ENCODE measurements at regions not wholly inside any gene's neighbourhood (a gene's known extent, or its start where the extent isn't known, plus 50 kb on each side); places are given as distances from the start of the nearest gene placed in this dataset.

DNA sequence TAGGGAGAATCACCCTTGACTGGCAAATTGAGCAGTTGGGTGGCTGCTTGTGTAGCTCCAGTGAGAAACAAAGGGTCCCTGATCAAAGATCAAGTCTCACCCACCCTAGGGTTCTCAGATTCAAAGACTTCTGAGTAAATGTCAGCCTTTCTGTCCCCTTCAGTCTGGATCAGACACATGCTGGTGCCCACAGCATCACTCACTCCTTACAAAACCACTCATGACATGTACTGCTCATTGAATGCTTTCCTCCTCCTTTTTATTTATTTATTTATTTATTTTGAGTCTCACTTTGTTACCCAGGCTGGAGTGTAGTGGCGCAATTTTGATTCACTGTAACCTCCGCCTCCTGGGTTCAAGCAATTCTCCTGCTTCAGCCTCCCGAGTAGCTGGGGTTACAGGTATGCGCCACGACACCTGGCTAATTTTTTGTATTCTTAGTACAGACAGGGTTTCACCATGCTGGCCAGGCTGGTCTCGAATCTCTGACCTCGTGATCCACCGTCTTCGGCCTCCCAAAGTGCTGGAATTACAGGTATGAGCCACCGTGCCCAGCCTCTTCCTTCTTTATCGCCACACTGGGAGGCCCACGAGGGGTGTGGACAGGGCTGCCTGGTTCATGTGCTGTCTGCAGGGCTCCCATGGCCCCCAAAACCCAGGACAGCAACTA, 462.0 kb upstream of the MAF start:
- TF ChIP-seq EP300 (IDR thresholded peaks at IDR 0.05) (no peak), POLR2A (IDR thresholded peaks at IDR 0.05) (no peak), POLR2AphosphoS5 (IDR thresholded peaks at IDR 0.05) (no peak)
- TF ChIP-seq, protein P1, sequence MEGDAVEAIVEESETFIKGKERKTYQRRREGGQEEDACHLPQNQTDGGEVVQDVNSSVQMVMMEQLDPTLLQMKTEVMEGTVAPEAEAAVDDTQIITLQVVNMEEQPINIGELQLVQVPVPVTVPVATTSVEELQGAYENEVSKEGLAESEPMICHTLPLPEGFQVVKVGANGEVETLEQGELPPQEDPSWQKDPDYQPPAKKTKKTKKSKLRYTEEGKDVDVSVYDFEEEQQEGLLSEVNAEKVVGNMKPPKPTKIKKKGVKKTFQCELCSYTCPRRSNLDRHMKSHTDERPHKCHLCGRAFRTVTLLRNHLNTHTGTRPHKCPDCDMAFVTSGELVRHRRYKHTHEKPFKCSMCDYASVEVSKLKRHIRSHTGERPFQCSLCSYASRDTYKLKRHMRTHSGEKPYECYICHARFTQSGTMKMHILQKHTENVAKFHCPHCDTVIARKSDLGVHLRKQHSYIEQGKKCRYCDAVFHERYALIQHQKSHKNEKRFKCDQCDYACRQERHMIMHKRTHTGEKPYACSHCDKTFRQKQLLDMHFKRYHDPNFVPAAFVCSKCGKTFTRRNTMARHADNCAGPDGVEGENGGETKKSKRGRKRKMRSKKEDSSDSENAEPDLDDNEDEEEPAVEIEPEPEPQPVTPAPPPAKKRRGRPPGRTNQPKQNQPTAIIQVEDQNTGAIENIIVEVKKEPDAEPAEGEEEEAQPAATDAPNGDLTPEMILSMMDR (IDR thresholded peaks at IDR 0.05): no peak
- Histone ChIP-seq H3K9me3 (no peaks in the 10 kb centered on the region), H3K27me3 (no peaks in the 10 kb centered on the region), H3K4me1 (peaks cover 0 to 21% (median 5%) of the 10 kb centered on the region in 3 donors), H3K36me3 (no peaks in the 10 kb centered on the region), H3K4me3 (no peak overlapping the region), H3K27ac (no peak overlapping the region)
- 93 to 96% methylated on average over 4 to 5 of the region's 12 CpGs for WGBS, 2 donors (ENCODE audit: low coverage in 1 of 2)
- no peak for ATAC-seq

DNA sequence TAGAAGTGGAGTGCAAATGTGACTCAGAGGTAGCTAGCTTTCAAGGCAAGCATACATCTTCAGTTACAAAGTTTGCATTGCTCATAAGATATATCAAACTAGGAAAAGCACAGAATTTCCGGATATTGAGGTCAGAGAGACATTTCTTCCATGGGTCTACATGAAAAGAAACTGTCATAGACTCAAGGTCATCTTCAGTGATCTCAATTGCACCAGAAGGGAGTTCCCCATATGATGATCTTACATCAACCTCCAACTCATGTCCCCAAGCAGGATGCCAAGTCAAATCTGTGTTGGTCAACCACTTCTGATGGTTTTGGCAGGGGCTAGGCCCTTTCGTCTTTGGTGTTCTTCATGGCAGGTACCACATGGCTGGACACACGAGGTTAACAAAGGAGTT, 459.9 kb upstream of the MAF start:
- H3K36me3 ChIP-seq: no peaks in the 10 kb centered on the region
- TF ChIP-seq EP300 (IDR thresholded peaks at IDR 0.05) (no peak), POLR2AphosphoS5 (IDR thresholded peaks at IDR 0.05) (no peak), POLR2A (IDR thresholded peaks at IDR 0.05) (no peak)
- TF ChIP-seq, protein P1 (IDR thresholded peaks at IDR 0.05): no peak
- WGBS, 2 donors (ENCODE audit: low coverage in 1 of 2): 87 to 94% methylated on average over 2 to 3 of the region's 3 CpGs

DNA sequence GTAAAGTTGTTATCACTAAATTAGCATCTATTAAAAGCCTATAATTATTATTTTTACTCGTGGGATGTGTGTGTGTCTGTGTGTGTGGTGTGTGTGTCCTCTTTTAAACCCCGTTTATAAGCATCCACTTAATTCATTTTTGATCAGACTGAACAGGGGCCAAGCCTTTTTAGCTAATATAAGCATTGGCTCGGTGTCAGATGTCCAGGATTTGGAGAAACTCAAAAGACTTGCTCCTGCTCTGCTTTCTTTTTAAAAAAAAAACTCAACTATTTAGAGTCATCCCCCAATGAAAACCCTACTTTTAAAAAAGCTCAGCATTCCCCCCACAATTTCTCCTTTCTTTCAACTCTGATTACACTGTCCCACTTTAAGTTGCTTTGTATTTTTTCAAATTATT, 459.3 kb upstream of the MAF start:
- Histone ChIP-seq H3K4me1 (peaks cover 0 to 21% (median 5%) of the 10 kb centered on the region in 3 donors), H3K36me3 (no peaks in the 10 kb centered on the region), H3K27me3 (no peaks in the 10 kb centered on the region), H3K9me3 (no peaks in the 10 kb centered on the region), H3K27ac (no peak overlapping the region), H3K4me3 (no peak overlapping the region)
- no peak for ATAC-seq
- TF ChIP-seq POLR2A (IDR thresholded peaks at IDR 0.05): no peak
- 11 to 31% methylated on average over 3 of the region's 3 CpGs for WGBS, 2 donors (ENCODE audit: low coverage in 1 of 2)

More for the DNA sequence above, 459.9 kb upstream of the MAF start:
- Histone ChIP-seq H3K4me3 (no peak overlapping the region), H3K4me1 (peaks cover 0 to 21% (median 5%) of the 10 kb centered on the region in 3 donors), H3K27ac (no peak overlapping the region), H3K9me3 (no peaks in the 10 kb centered on the region), H3K27me3 (no peaks in the 10 kb centered on the region)
- no peak for ATAC-seq

DNA sequence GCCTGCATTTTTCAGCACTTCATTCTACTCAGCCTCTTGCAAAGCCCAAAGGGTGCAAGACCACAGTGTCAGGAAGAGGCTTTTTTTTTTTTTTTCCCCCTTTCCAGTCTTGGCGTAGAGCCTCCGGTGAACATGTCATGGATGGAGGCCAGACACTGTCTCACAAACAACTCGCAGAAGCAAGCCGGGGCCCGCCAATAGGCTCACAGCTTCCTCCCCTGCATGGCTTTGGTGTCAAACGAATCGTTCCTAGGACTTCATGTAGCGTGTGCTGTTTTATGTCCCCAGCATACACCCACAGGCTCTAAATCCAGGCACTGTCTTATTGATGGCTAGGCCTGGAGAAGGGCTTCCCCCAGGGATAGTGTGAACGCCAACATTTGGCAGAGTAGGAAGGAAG, 457.7 kb upstream of the MAF start:
- Histone ChIP-seq H3K27ac (peak overlapping the region in 2 of 4 donors; percentile 9 to 53), H3K36me3 (no peaks in the 10 kb centered on the region), H3K27me3 (no peaks in the 10 kb centered on the region), H3K4me1 (peaks cover 0 to 21% (median 5%) of the 10 kb centered on the region in 3 donors), H3K4me3 (no peak overlapping the region), H3K9me3 (no peaks in the 10 kb centered on the region)
- no peak for TF ChIP-seq EP300 (IDR thresholded peaks at IDR 0.05)
- TF ChIP-seq, protein P1 (IDR thresholded peaks at IDR 0.05): no peak
- ATAC-seq: peak; percentile 50
- 2 to 20% methylated on average over 1 to 5 of the region's 9 CpGs for WGBS, 2 donors (ENCODE audit: low coverage in 1 of 2)

DNA sequence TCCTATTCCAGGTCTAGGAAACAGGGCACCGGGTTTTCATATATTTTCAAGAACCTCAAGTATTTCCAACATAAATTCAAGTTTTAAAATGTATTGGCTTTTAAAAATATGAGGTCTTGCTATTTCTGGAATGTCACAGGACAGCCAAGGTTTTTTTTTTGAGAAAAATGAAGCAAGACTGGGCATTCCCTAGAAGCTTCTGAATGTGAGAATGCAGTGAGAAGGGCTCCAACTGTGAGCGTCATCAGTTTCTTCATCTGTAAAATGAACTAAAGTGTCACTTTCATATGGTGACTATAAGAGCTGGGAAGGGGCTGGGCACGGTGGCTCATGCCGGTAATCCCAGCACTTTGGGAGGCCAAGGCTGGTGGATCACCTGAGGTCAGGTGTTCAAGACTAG, 455.8 kb upstream of the MAF start:
- Histone ChIP-seq H3K27ac (no peak overlapping the region), H3K4me3 (no peak overlapping the region), H3K9me3 (no peaks in the 10 kb centered on the region), H3K4me1 (peaks cover 0 to 21% (median 5%) of the 10 kb centered on the region in 3 donors), H3K27me3 (no peaks in the 10 kb centered on the region), H3K36me3 (no peaks in the 10 kb centered on the region)
- 74 to 88% methylated on average over 4 of the region's 4 CpGs for WGBS, 2 donors (ENCODE audit: low coverage in 1 of 2)
- no peak for TF ChIP-seq POLR2AphosphoS5 (IDR thresholded peaks at IDR 0.05)
- TF ChIP-seq EP300 (IDR thresholded peaks at IDR 0.05): no peak
- TF ChIP-seq POLR2A (IDR thresholded peaks at IDR 0.05): no peak
- TF ChIP-seq, protein P1 (IDR thresholded peaks at IDR 0.05): no peak
- no peak for ATAC-seq
